ENCODE measurements at regions not wholly inside any gene's neighbourhood (a gene's known extent, or its start where the extent isn't known, plus 50 kb on each side); places are given as distances from the start of the nearest gene placed in this dataset.

DNA sequence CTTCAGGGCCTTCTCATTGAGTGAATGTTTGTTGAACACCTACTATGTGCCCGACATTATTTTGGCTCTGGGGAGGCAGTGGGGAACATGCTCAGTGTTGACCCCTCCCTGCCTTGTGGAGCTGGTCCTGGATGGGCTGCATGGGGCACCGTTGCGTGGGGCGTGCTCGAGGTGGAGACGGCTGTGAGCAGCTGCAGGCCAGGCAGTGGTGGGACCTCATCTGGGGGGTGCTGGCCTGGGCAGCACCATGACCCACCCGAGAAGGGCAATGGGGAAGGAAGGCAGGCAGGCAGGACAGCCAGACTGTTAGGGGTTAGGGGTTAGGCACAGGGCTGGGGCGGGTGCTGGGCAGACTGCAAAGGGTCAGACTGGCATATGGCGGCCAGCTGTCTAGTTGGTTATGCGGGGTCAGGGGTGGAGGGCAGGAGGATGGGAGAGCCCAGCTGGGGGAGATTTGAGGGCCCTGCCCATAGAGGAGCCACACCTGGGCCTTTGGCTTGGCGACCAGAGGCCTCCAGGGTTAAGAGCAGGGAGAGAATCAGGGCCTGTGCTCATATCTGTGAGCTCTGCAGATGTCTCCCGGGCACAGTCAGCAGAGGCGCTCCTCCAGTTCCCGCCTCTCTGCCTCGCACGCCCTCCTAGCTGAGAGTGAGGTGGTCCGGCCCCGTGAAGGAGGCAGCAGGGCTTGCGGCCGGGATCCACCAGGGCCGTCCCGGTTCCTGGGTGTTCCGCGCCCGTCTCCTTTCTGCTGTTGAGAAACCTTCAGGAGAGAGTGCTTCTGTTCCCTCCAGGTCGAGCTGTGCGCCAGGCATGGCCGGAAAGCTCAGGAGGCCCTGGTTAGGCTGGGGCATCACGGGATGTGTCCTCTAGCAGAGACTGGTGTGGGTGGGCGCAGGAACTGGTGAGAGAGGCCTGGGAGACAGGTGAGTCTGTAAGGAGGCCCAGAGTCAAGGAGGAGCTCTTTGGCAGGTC is 73.3 kb downstream of the RGS12 start:
- no peak for TF ChIP-seq POLR2A (IDR thresholded peaks at IDR 0.05; ENCODE audit: low read depth, low read length)
- TF ChIP-seq CTCF (IDR thresholded peaks at IDR 0.05; ENCODE audit: extremely low read depth in 1 of 2, insufficient read depth in 1 of 2, low read depth in 1 of 2, low read length in 2 of 2) = no peak
- no peak for TF ChIP-seq POLR2AphosphoS5 (IDR thresholded peaks at IDR 0.05; ENCODE audit: insufficient read depth, low read depth, low read length)
- TF ChIP-seq, protein P1, sequence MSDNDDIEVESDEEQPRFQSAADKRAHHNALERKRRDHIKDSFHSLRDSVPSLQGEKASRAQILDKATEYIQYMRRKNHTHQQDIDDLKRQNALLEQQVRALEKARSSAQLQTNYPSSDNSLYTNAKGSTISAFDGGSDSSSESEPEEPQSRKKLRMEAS (IDR thresholded peaks at IDR 0.05; ENCODE audit: insufficient read depth, insufficient read length) = no peak
- no peak for TF ChIP-seq FOS (IDR thresholded peaks at IDR 0.05; ENCODE audit: borderline replicate concordance, insufficient read depth, low read length)
- TF ChIP-seq GATA2 (IDR thresholded peaks at IDR 0.05; ENCODE audit: insufficient read depth, insufficient read length, low read depth, low read length) = no peak
